Mesenchymal stem cell (in vitro differentiated cells and primary cell): ENCODE measurements at regions not wholly inside any gene's neighbourhood (a gene's known extent, or its start where the extent isn't known, plus 50 kb on each side); places are given as distances from the start of the nearest gene placed in this dataset.

Experiments used
- DNase-seq: peaks from one replicate; pipeline ENCODE4 v3.0.0-alpha.2; 2013
- H2AFZ ChIP-seq: one replicate; pipeline ENCODE4 v1.6.1; 2013; ENCODE audit warnings: low read depth, mild to moderate bottlenecking, control low read depth, inconsistent platforms, low read length, moderate library complexity
- H2AK5ac ChIP-seq: 2 replicates; pipeline ENCODE4 v1.6.1; 2013; ENCODE audit warnings: low read length, moderate library complexity, mild to moderate bottlenecking, inconsistent platforms; ENCODE audit not compliant: severe bottlenecking
- H2BK120ac ChIP-seq: one replicate; pipeline ENCODE4 v1.6.1; 2013; ENCODE audit warnings: low read depth, mild to moderate bottlenecking, inconsistent platforms, low read length, moderate library complexity
- H2BK12ac ChIP-seq, 2 experiments: one replicate each; pipeline ENCODE4 v1.6.1; 2013; ENCODE audit warnings: inconsistent platforms in 2 of 2, low read length in 2 of 2, mild to moderate bottlenecking in 2 of 2, moderate library complexity in 2 of 2, control low read depth in 1 of 2
- H2BK15ac ChIP-seq: one replicate; pipeline ENCODE4 v1.6.1; 2013; ENCODE audit warnings: mild to moderate bottlenecking, low read depth, inconsistent platforms; ENCODE audit not compliant: poor library complexity, severe bottlenecking
- H2BK5ac ChIP-seq: 2 replicates; pipeline ENCODE4 v1.6.1; 2013; ENCODE audit warnings: low read depth, mild to moderate bottlenecking, low read length, control low read depth, inconsistent platforms; ENCODE audit not compliant: poor library complexity, severe bottlenecking
- H3K14ac ChIP-seq, 2 experiments: one replicate each; pipeline ENCODE4 v1.6.1; 2013; ENCODE audit warnings: inconsistent platforms in 2 of 2, low read length in 2 of 2, control low read depth in 1 of 2, mild to moderate bottlenecking in 1 of 2, moderate library complexity in 1 of 2
- H3K18ac ChIP-seq, 2 experiments: one replicate each; pipeline ENCODE4 v1.6.1; 2013; ENCODE audit warnings: inconsistent platforms in 2 of 2, low read length in 2 of 2, control low read depth in 1 of 2, low read depth in 1 of 2, mild to moderate bottlenecking in 1 of 2
- H3K23ac ChIP-seq, 2 experiments: one replicate each; pipeline ENCODE4 v1.6.1; 2013; ENCODE audit warnings: inconsistent platforms in 2 of 2, low read length in 2 of 2, mild to moderate bottlenecking in 2 of 2, moderate library complexity in 2 of 2, control low read depth in 1 of 2
- H3K27ac ChIP-seq: 2 replicates; pipeline ENCODE4 v1.5.1; 2013; ENCODE audit warnings: mild to moderate bottlenecking, moderate library complexity, low read length, control low read depth, inconsistent platforms; ENCODE audit not compliant: poor library complexity, severe bottlenecking
- H3K27me3 ChIP-seq, 2 experiments: 2 replicates each; pipeline versions ENCODE4 v1.6.1 to v1.7.0; 2013; ENCODE audit warnings: low read length in 2 of 2, mild to moderate bottlenecking in 2 of 2, moderate library complexity in 2 of 2, control low read depth in 1 of 2, inconsistent platforms in 1 of 2; ENCODE audit not compliant: control insufficient read depth in 1 of 2, insufficient read depth in 1 of 2
- H3K36me3 ChIP-seq, 2 experiments: 2 replicates each; pipeline versions ENCODE4 v1.6.1 to v1.7.0; 2013; ENCODE audit warnings: low read length in 2 of 2, control low read depth in 1 of 2, inconsistent platforms in 1 of 2, low read depth in 1 of 2, mild to moderate bottlenecking in 1 of 2; ENCODE audit not compliant: insufficient read depth in 2 of 2, control insufficient read depth in 1 of 2
- H3K4ac ChIP-seq, 2 experiments: one replicate each; pipeline ENCODE4 v1.6.1; 2013; ENCODE audit warnings: inconsistent platforms in 2 of 2, low read length in 2 of 2, mild to moderate bottlenecking in 2 of 2, moderate library complexity in 2 of 2, control low read depth in 1 of 2, low read depth in 1 of 2
- H3K4me1 ChIP-seq: 2 replicates; pipeline ENCODE4 v1.6.1; 2013; ENCODE audit warnings: low read depth, low read length, control low read depth; ENCODE audit not compliant: control insufficient read depth, insufficient read depth
- H3K4me2 ChIP-seq: 2 replicates; pipeline ENCODE4 v1.6.1; 2013; ENCODE audit warnings: low read length, mild to moderate bottlenecking, inconsistent platforms; ENCODE audit not compliant: poor library complexity, severe bottlenecking
- H3K4me3 ChIP-seq, 2 experiments: 2 replicates each; pipeline versions ENCODE4 v1.5.1 to v1.7.0; 2013; ENCODE audit warnings: low read length in 2 of 2, mild to moderate bottlenecking in 2 of 2, control low read depth in 1 of 2, low read depth in 1 of 2; ENCODE audit not compliant: insufficient read depth in 1 of 2
- H3K79me1 ChIP-seq: replicated peaks from 2 replicates; pipeline ENCODE4 v1.6.1; 2013; ENCODE audit warnings: mild to moderate bottlenecking, control low read depth, low read length, inconsistent platforms; ENCODE audit not compliant: poor library complexity, severe bottlenecking
- H3K9ac ChIP-seq: 2 replicates; pipeline ENCODE4 v1.7.0; 2013; ENCODE audit warnings: mild to moderate bottlenecking, low read length, moderate library complexity
- H3K9me3 ChIP-seq: 2 replicates; pipeline ENCODE4 v1.7.0; 2013; ENCODE audit warnings: mild to moderate bottlenecking, low read length; ENCODE audit not compliant: control insufficient read depth
- H4K8ac ChIP-seq: one replicate; pipeline ENCODE4 v1.6.1; 2013; ENCODE audit warnings: inconsistent platforms, mild to moderate bottlenecking, low read length, moderate library complexity
- H4K91ac ChIP-seq: one replicate; pipeline ENCODE4 v1.6.1; 2013; ENCODE audit warnings: mild to moderate bottlenecking, low read length, inconsistent platforms
- WGBS: methylation state at CpG from one replicate; pipeline ENCODE4 v1.1.7; 2013; ENCODE audit warnings: mixed read lengths; 5-methylcytosine and 5-hydroxymethylcytosine counted together

GRCh38 chr16:18024611-18025010 lies 311.9 kb downstream of the NPIPA8 start:
- H3K27me3 ChIP-seq, result no peaks in the 10 kb centered on the region
- no peak overlapping the region for H3K4me3 ChIP-seq
- no peak overlapping the region for H2BK5ac ChIP-seq
- H2BK15ac ChIP-seq, result no peak overlapping the region
- no peak for DNase-seq
- H4K91ac ChIP-seq, result no peak overlapping the region
- no peak overlapping the region for H2AK5ac ChIP-seq
- H2BK120ac ChIP-seq, result no peak overlapping the region
- no peak overlapping the region for H3K9ac ChIP-seq
- H2AFZ ChIP-seq, result no peak overlapping the region
- WGBS, result 83% methylated on average over 3 of the region's 6 CpGs
- no peak overlapping the region for H4K8ac ChIP-seq
- H3K4me1 ChIP-seq, result no peaks in the 10 kb centered on the region
- no peaks in the 10 kb centered on the region for H3K9me3 ChIP-seq
- H3K14ac ChIP-seq, result no peak overlapping the region
- no peak overlapping the region for H3K23ac ChIP-seq
- no peak overlapping the region for H3K4ac ChIP-seq
- H3K27ac ChIP-seq, result no peak overlapping the region
- H2BK12ac ChIP-seq, result no peak overlapping the region
- no peaks in the 10 kb centered on the region for H3K79me1 ChIP-seq
- H3K18ac ChIP-seq, result no peak overlapping the region
- H3K4me2 ChIP-seq, result no peak overlapping the region
- H3K36me3 ChIP-seq, result no peaks in the 10 kb centered on the region

GRCh38 chr16:18018376-18018775 lies 318.2 kb downstream of the NPIPA8 start:
- H3K14ac ChIP-seq, result no peak overlapping the region
- H3K27ac ChIP-seq, result no peak overlapping the region
- H3K4ac ChIP-seq, result no peak overlapping the region
- H3K4me2 ChIP-seq, result no peak overlapping the region
- H2AFZ ChIP-seq, result no peak overlapping the region
- no peaks in the 10 kb centered on the region for H3K4me1 ChIP-seq
- H3K36me3 ChIP-seq, result no peaks in the 10 kb centered on the region
- H3K18ac ChIP-seq, result no peak overlapping the region
- DNase-seq, result no peak
- H2BK120ac ChIP-seq, result no peak overlapping the region
- no peak overlapping the region for H4K91ac ChIP-seq
- H2BK12ac ChIP-seq, result no peak overlapping the region
- H3K9me3 ChIP-seq, result no peaks in the 10 kb centered on the region
- peaks cover 0 to 4% of the 10 kb centered on the region in 2 experiments for H3K27me3 ChIP-seq
- no peak overlapping the region for H3K23ac ChIP-seq
- no peak overlapping the region for H2AK5ac ChIP-seq
- no peaks in the 10 kb centered on the region for H3K79me1 ChIP-seq
- no peak overlapping the region for H2BK15ac ChIP-seq
- H4K8ac ChIP-seq, result no peak overlapping the region
- WGBS, result 55% methylated on average over 4 of the region's 4 CpGs
- no peak overlapping the region for H3K9ac ChIP-seq
- H2BK5ac ChIP-seq, result no peak overlapping the region
- no peak overlapping the region for H3K4me3 ChIP-seq

GRCh38 chr16:18013863-18014262 lies 322.7 kb downstream of the NPIPA8 start:
- Histone ChIP-seq H2AFZ (no peak overlapping the region), H3K79me1 (no peaks in the 10 kb centered on the region), H3K4me2 (no peak overlapping the region), H3K36me3 (no peaks in the 10 kb centered on the region), H2BK12ac (no peak overlapping the region), H3K18ac (no peak overlapping the region), H2BK15ac (no peak overlapping the region), H3K27ac (no peak overlapping the region), H3K27me3 (peaks cover 0 to 4% of the 10 kb centered on the region in 2 experiments), H3K9me3 (no peaks in the 10 kb centered on the region), H2AK5ac (no peak overlapping the region), H3K4me3 (no peak overlapping the region), H2BK120ac (no peak overlapping the region), H3K4ac (no peak overlapping the region), H3K4me1 (no peaks in the 10 kb centered on the region), H2BK5ac (no peak overlapping the region), H3K9ac (no peak overlapping the region), H3K23ac (no peak overlapping the region), H3K14ac (no peak overlapping the region), H4K8ac (no peak overlapping the region), H4K91ac (no peak overlapping the region)
- no peak for DNase-seq
- WGBS, result 84% methylated on average over 3 of the region's 4 CpGs

GRCh38 chr16:18008356-18008755 lies 328.2 kb downstream of the NPIPA8 start:
- no peaks in the 10 kb centered on the region for H3K27me3 ChIP-seq
- H2BK12ac ChIP-seq, result no peak overlapping the region
- H3K4me3 ChIP-seq, result no peak overlapping the region
- no peak overlapping the region for H2BK15ac ChIP-seq
- no peak overlapping the region for H3K23ac ChIP-seq
- H3K14ac ChIP-seq, result no peak overlapping the region
- no peak overlapping the region for H2AK5ac ChIP-seq
- H3K18ac ChIP-seq, result no peak overlapping the region
- 86% methylated on average over 3 of the region's 5 CpGs for WGBS
- H3K4ac ChIP-seq, result no peak overlapping the region
- no peak overlapping the region for H3K9ac ChIP-seq
- no peaks in the 10 kb centered on the region for H3K4me1 ChIP-seq
- H3K79me1 ChIP-seq, result no peaks in the 10 kb centered on the region
- no peak overlapping the region for H2BK5ac ChIP-seq
- H4K91ac ChIP-seq, result no peak overlapping the region
- no peak overlapping the region for H3K4me2 ChIP-seq
- H3K27ac ChIP-seq, result no peak overlapping the region
- DNase-seq, result no peak
- no peak overlapping the region for H4K8ac ChIP-seq
- no peak overlapping the region for H2BK120ac ChIP-seq
- no peak overlapping the region for H2AFZ ChIP-seq
- no peaks in the 10 kb centered on the region for H3K9me3 ChIP-seq
- no peaks in the 10 kb centered on the region for H3K36me3 ChIP-seq
